ENCODE measurements at regions not wholly inside any gene's neighbourhood (a gene's known extent, or its start where the extent isn't known, plus 50 kb on each side); places are given as distances from the start of the nearest gene placed in this dataset.

- TF ChIP-seq CTCF (IDR thresholded peaks at IDR 0.05) (no peak), POLR2A (IDR thresholded peaks at IDR 0.05) (no peak)
These were observed 476.3 kb upstream of the SEL1L start for GRCh38 chr14:82009993-82010392.
